Astrocyte of the cerebellum (primary cell): ENCODE measurements at regions not wholly inside any gene's neighbourhood (a gene's known extent, or its start where the extent isn't known, plus 50 kb on each side); places are given as distances from the start of the nearest gene placed in this dataset.

ENCODE experiments used
- DNase-seq: peaks from one replicate; pipeline ENCODE4 v3.0.0-alpha.2; 2011; ENCODE audit warnings: low read depth
- H3K4me3 ChIP-seq: 2 replicates; pipeline ENCODE4 v1.5.1; 2011; ENCODE audit warnings: mild to moderate bottlenecking, low read depth, low read length, moderate library complexity
- in situ Hi-C: cut with HindIII; loops from 2 replicates; pipeline ENCODE4 v1.10.0; 2017; ENCODE audit warnings: low sequenced_read_pairs
- TF ChIP-seq, protein P1 (sequence below): IDR thresholded peaks from 2 replicates; pipeline ENCODE4 v1.5.1; 2012; ENCODE audit warnings: low read length, low read depth, moderate library complexity, mild to moderate bottlenecking; ENCODE audit errors: missing control alignments

DNA sequence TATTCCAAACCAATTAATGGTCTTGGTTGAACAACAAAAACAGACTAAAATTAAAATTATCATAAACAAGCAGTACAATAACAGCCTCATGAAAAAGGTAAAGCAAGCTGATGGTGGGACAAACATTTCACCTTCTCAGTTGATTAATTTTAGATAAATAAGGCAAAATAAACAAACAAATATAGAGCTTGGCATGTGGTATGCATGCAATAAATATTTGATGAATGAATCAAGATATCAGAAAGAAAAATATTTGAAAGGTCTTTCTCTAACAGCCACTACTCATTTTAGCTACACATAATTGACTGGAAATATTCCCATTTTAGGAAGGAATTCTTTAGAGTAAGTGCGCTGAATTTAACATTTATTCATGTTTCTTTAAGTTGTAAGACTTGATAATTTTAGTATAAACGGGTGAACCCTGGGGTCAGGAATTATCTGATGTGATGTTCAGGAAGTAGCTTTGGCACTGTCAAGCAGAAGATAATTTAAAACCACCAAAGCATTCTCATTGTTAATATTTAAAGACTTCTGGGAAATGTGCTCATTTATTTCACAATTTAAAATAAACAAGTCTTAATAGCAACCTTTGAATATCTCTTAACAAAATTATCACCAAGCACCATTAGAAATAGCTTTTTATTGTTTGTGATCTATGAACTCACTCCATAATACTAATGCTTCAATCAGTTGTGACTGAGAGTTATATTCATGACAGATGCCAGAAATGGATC lies 372.3 kb upstream of the TGFBR2 start:
- in situ Hi-C loops: no loop called here
- TF ChIP-seq, protein P1, sequence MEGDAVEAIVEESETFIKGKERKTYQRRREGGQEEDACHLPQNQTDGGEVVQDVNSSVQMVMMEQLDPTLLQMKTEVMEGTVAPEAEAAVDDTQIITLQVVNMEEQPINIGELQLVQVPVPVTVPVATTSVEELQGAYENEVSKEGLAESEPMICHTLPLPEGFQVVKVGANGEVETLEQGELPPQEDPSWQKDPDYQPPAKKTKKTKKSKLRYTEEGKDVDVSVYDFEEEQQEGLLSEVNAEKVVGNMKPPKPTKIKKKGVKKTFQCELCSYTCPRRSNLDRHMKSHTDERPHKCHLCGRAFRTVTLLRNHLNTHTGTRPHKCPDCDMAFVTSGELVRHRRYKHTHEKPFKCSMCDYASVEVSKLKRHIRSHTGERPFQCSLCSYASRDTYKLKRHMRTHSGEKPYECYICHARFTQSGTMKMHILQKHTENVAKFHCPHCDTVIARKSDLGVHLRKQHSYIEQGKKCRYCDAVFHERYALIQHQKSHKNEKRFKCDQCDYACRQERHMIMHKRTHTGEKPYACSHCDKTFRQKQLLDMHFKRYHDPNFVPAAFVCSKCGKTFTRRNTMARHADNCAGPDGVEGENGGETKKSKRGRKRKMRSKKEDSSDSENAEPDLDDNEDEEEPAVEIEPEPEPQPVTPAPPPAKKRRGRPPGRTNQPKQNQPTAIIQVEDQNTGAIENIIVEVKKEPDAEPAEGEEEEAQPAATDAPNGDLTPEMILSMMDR: no peak
- no peak overlapping the region for H3K4me3 ChIP-seq
- DNase-seq: no peak

DNA sequence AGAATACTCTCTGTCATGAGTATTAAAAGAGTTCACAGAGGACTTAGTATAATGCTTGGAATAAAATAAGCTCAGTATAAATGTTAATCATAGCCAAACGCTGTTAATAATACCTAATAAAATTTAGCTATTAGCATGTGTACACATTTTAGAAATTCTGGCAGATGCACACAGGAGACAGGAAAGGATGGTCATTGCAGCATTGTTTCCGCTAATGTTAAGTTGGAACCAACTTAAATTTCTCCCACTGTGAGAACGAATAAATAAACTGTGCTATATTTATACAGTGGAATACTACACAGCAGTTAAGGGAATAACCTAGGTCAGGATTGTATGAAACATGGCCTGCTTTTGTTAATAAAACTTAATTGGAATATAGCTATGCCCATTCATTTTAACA lies 370.4 kb upstream of the TGFBR2 start:
- in situ Hi-C loops: no loop called here
- DNase-seq: no peak
- TF ChIP-seq, protein P1: no peak
- no peak overlapping the region for H3K4me3 ChIP-seq

DNA sequence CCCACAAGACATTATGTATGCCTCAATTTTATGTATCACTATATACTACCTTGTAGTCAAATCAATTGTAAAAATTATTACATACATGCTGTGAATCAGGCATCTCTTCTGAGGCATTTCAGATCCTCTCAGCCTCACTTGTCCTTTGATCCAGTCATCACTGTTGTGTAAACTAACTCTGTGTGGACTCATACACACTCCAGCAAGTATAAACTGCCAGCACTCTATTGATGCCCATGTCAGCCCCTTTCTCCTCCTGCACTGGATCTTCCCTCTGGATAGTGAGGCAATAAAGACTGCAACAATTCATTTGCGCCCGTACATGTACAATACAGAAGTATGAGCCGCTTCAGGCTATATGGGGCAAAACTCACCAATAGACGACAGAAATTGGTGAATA lies 364.7 kb upstream of the TGFBR2 start:
- TF ChIP-seq, protein P1: no peak
- no peak overlapping the region for H3K4me3 ChIP-seq
- DNase-seq: no peak
- in situ Hi-C loops: no loop called here

DNA sequence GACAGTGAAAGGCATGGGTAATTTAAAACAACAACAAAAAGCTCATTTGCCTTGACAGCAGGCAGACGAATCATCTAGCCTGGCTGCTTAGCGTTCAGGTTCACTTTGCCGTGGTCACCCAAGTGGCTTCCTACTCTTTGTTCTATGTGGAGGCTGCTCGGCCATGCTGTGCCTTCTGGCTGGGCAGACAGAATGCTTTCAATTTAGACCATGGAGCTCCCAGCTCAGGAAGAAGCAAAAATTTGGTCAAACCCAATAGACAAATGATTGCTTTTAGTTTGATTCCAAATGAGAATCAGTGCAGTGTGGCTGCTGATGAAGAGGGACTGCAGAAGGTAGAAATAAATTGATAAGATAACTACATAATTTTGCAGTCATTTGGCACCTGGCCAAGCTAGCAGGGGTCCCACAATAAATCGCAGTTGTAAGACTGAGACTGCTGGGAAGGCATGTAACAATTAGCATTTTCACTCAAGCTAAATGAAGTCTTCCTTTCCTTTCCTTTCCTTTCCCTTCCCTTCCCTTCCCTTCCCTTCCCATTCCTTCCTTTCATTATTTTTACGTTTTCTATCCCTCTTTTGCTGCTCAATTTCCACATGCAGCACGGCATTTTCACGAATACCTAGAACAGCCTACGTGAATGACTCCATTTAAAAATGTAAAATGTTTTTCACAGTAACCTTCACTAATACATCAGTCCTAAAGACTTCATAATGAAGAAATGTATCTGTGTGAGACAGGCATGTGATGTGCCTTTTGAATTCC lies 360.4 kb upstream of the TGFBR2 start:
- no peak overlapping the region for H3K4me3 ChIP-seq
- TF ChIP-seq, protein P1: no peak
- DNase-seq: no peak
- in situ Hi-C loops: loop anchor here (5.0 kb wide), 1 partner anchor 96 kb away; no protein-coding TSS in a partner anchor

DNA sequence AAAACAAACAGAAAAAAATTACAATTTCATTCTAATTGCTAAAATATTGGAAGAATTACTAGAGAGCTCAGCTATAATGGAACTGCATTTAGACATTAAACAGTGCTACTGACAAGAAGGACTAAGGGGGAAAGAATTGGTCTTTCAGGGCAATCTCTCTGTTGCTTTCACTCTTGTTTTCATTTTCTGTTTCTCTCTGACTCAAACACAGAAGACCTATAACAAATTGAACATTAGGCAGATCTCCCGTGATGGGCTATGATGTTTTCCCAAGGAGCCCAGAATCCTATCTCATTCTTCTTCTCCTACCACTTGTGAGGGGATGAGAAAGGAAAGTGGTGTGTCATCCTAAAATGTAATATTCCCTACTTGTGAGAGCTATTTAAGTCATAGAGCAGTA lies 358.0 kb upstream of the TGFBR2 start:
- in situ Hi-C loops: loop anchor here (5.0 kb wide), 1 partner anchor 94 kb away; no protein-coding TSS in a partner anchor
- TF ChIP-seq, protein P1: no peak
- no peak overlapping the region for H3K4me3 ChIP-seq
- DNase-seq: no peak

DNA sequence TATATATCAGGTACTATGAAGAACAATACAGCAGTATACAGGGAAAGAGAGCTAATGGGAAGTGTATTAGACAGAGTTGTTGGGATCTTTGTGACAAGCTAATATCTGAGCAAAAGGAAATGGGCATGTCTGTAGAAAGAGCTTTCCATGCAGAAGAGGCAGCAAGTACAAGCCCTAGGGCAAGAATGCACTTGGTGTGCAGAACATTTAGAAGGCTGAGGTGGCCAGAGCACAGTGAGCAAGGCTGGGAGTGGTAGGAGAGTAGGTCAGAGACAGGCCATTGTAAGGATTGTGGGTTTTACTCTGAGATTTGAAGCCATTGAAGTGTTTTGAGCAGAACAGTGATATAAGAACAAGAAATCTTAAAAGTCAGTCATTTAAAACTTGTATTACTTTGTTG lies 353.9 kb upstream of the TGFBR2 start:
- in situ Hi-C loops: no loop called here
- no peak for DNase-seq
- H3K4me3 ChIP-seq: no peak overlapping the region
- TF ChIP-seq, protein P1: no peak
